ENCODE measurements at regions not wholly inside any gene's neighbourhood (a gene's known extent, or its start where the extent isn't known, plus 50 kb on each side); places are given as distances from the start of the nearest gene placed in this dataset.

DNA sequence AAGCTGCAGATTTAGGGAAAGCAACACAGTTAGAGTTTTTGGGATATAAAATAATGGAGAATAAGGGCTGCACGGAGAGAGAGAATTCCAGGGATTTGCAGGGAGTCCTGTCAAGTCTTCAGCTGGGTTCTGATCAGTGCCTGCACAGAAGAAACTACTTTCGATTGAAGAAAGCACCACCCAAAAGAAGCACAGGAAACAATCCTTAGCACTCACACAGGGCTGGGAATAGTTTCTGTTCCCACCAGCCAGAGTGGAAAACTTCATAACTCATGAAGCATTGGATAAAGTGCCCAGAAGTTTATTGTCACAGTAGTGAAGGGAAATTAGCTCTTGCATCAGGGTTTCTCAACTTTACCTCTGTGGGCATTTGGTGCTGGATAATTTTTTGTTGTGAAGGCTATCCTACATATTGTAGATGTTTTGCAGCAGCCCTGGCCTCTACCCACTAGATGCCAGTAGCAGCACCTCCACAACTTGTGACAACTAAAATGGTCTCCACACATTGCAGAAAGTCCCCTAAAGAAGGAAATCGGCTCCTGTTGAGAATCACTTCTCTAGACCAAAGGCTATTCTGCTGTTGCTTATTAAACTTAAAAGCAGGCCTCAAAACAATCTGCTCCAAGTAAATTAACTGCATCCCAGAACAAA, 71.0 kb upstream of the FAM120A start:
- TF ChIP-seq, protein P1, sequence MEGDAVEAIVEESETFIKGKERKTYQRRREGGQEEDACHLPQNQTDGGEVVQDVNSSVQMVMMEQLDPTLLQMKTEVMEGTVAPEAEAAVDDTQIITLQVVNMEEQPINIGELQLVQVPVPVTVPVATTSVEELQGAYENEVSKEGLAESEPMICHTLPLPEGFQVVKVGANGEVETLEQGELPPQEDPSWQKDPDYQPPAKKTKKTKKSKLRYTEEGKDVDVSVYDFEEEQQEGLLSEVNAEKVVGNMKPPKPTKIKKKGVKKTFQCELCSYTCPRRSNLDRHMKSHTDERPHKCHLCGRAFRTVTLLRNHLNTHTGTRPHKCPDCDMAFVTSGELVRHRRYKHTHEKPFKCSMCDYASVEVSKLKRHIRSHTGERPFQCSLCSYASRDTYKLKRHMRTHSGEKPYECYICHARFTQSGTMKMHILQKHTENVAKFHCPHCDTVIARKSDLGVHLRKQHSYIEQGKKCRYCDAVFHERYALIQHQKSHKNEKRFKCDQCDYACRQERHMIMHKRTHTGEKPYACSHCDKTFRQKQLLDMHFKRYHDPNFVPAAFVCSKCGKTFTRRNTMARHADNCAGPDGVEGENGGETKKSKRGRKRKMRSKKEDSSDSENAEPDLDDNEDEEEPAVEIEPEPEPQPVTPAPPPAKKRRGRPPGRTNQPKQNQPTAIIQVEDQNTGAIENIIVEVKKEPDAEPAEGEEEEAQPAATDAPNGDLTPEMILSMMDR (IDR thresholded peaks at IDR 0.05): no peak
- TF ChIP-seq POLR2AphosphoS5 (IDR thresholded peaks at IDR 0.05) (no peak), POLR2A (IDR thresholded peaks at IDR 0.05) (no peak), EP300 (IDR thresholded peaks at IDR 0.05) (no peak)
